DND-41 (cell line): ENCODE measurements at regions not wholly inside any gene's neighbourhood (a gene's known extent, or its start where the extent isn't known, plus 50 kb on each side); places are given as distances from the start of the nearest gene placed in this dataset.

Experiments
- EZH2 ChIP-seq: IDR thresholded peaks from 3 replicates; pipeline ENCODE4 v1.6.1; 2012; ENCODE audit warnings: borderline replicate concordance, low read depth, mild to moderate bottlenecking, moderate library complexity, low read length, inconsistent platforms; ENCODE audit not compliant: severe bottlenecking
- TF ChIP-seq, protein P1 (sequence below): IDR thresholded peaks from 2 replicates; pipeline ENCODE4 v1.5.1; 2012; ENCODE audit warnings: borderline replicate concordance, low read length, moderate library complexity, mild to moderate bottlenecking; ENCODE audit not compliant: poor library complexity, severe bottlenecking; ENCODE audit errors: extremely low read depth

- TF ChIP-seq, protein P1, sequence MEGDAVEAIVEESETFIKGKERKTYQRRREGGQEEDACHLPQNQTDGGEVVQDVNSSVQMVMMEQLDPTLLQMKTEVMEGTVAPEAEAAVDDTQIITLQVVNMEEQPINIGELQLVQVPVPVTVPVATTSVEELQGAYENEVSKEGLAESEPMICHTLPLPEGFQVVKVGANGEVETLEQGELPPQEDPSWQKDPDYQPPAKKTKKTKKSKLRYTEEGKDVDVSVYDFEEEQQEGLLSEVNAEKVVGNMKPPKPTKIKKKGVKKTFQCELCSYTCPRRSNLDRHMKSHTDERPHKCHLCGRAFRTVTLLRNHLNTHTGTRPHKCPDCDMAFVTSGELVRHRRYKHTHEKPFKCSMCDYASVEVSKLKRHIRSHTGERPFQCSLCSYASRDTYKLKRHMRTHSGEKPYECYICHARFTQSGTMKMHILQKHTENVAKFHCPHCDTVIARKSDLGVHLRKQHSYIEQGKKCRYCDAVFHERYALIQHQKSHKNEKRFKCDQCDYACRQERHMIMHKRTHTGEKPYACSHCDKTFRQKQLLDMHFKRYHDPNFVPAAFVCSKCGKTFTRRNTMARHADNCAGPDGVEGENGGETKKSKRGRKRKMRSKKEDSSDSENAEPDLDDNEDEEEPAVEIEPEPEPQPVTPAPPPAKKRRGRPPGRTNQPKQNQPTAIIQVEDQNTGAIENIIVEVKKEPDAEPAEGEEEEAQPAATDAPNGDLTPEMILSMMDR = no peak
- no peak for TF ChIP-seq EZH2
These were observed 176.2 kb downstream of the DMRTA1 start for GRCh38 chr9:22622815-22623214.
